ENCODE measurements at regions not wholly inside any gene's neighbourhood (a gene's known extent, or its start where the extent isn't known, plus 50 kb on each side); places are given as distances from the start of the nearest gene placed in this dataset.

DNA sequence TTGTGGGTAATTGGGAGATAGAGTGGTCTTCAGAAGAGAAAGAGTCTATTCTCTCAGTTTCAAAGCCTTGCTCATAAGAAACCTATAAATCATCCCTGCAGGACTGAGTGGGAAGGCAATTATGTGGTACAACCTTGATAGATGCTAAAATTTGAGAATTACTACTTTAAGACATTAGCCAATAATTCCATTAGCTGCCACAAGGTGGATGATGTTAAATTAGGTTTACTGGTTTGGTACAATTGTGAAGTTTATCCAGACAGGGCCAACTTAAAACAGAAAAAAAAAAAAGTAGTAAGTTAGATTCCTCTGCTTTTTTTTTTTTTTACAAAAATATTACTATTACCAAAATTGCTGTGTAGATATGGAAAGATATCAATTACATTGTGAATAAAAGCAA lies 73.2 kb upstream of the AMOT start:
- DNase-seq, result no peak
- no peak overlapping the region for H3K4me3 Mint-ChIP-seq
- no peaks in the 10 kb centered on the region for H3K9me3 Mint-ChIP-seq
- no peak overlapping the region for H3K27ac Mint-ChIP-seq
- peaks cover 15% of the 10 kb centered on the region for H3K27me3 Mint-ChIP-seq
- no peaks in the 10 kb centered on the region for H3K36me3 Mint-ChIP-seq (ENCODE audit: low read depth)
- H3K4me1 Mint-ChIP-seq (ENCODE audit: low read depth), result no peaks in the 10 kb centered on the region

DNA sequence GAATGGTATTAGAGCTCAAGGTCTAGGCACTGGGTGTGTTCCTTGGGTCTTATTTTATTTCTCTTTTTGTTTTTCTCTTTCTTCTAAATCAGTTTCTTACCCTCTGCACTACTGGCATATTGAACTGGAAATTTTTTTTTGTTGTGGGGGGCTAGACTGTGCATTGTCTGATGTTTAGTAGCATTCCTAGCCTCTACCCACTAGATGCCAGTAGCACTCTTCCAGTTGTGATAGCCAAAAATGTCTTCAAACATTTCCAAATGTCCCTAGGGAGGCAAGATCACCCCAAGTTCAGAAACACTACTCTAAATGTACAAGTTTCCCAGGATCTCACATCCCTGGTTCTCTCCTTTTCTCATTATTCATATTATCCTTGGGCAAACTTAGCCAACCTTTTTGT lies 69.8 kb upstream of the AMOT start:
- H3K27me3 Mint-ChIP-seq, result peaks cover 9% of the 10 kb centered on the region
- DNase-seq, result no peak
- H3K4me3 Mint-ChIP-seq, result no peak overlapping the region
- H3K36me3 Mint-ChIP-seq (ENCODE audit: low read depth), result no peaks in the 10 kb centered on the region
- no peaks in the 10 kb centered on the region for H3K4me1 Mint-ChIP-seq (ENCODE audit: low read depth)
- no peaks in the 10 kb centered on the region for H3K9me3 Mint-ChIP-seq
- H3K27ac Mint-ChIP-seq, result no peak overlapping the region

DNA sequence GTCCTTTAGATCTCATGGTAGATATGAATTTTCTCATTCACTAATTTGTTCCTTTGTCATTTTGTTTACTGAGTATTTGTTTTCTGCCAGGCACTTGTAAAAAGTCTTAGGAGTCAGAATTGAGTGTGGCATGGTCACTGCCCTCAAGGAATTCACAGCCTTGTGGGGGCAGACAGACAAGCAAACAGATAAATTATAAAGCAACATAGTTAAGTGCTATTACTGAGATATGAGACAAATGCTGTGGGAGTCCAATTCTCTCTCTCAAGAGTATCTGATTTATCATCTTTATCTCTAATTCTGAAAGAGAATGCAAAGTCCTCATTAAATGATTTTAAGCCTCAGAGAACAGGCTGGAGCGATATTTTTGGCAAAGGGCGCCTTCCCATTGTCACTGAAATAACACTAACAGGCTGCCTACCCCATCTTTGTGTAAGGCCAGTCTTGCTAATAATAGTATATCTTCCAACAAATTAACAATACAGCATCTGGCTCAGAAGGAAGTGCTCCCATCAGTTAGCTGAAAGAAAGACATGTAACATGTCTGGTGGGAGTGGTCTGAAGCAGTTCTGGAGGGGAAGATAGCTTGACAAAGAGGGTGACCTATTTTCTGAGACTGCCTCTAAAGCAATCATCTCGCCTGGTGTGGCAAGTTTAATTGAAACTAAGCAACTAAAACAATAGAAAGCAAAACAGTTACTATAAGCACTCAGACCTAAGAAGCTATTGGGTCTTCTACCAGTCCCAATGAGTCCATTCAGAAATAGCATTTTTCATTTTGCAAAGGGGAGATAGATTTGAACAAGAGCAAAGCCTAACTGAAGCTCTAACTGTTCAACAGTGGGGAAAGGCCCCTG lies 61.5 kb upstream of the AMOT start:
- H3K9me3 Mint-ChIP-seq, result no peaks in the 10 kb centered on the region
- no peak overlapping the region for H3K27ac Mint-ChIP-seq
- H3K4me1 Mint-ChIP-seq (ENCODE audit: low read depth), result no peaks in the 10 kb centered on the region
- peaks cover 12% of the 10 kb centered on the region for H3K27me3 Mint-ChIP-seq
- no peak overlapping the region for H3K4me3 Mint-ChIP-seq
- no peak for DNase-seq
- no peaks in the 10 kb centered on the region for H3K36me3 Mint-ChIP-seq (ENCODE audit: low read depth)

DNA sequence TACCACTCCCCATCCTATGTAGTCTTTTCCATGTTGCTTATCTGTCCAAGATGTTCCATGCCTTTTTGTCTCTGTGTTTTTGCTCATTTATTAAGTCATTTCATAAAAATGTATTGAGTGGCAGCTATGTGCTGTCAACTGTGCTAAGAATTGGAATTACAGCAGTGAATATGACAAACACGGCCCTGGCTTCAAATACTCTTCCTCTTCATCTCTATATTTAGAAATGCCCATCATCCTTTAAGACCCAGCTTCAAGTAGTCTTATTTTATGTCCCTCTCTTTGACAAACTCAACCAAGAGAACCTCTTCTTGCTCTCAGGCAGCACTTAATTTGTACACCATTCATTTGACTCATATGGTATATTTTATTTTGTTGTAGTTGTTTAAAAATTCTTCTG lies 55.4 kb upstream of the AMOT start:
- DNase-seq, result no peak
- no peak overlapping the region for H3K27ac Mint-ChIP-seq
- H3K36me3 Mint-ChIP-seq (ENCODE audit: low read depth), result no peaks in the 10 kb centered on the region
- H3K4me3 Mint-ChIP-seq, result no peak overlapping the region
- no peaks in the 10 kb centered on the region for H3K9me3 Mint-ChIP-seq
- H3K27me3 Mint-ChIP-seq, result peaks cover 40% of the 10 kb centered on the region
- no peaks in the 10 kb centered on the region for H3K4me1 Mint-ChIP-seq (ENCODE audit: low read depth)
